B cell (primary cell): ENCODE measurements at regions not wholly inside any gene's neighbourhood (a gene's known extent, or its start where the extent isn't known, plus 50 kb on each side); places are given as distances from the start of the nearest gene placed in this dataset.

Experiments used
- CTCF ChIP-seq: fragments of 200-600 bp; IDR thresholded peaks from one replicate; pipeline ENCODE4 v1.8.0; 2022; ENCODE audit warnings: antibody characterized with exemption, mild to moderate bottlenecking
- EZH2 ChIP-seq: IDR thresholded peaks from 2 replicates; pipeline ENCODE4 v1.6.1; 2012; ENCODE audit warnings: borderline replicate concordance, low read depth, mild to moderate bottlenecking, moderate library complexity, low read length; ENCODE audit not compliant: insufficient read depth, poor library complexity, severe bottlenecking

DNA sequence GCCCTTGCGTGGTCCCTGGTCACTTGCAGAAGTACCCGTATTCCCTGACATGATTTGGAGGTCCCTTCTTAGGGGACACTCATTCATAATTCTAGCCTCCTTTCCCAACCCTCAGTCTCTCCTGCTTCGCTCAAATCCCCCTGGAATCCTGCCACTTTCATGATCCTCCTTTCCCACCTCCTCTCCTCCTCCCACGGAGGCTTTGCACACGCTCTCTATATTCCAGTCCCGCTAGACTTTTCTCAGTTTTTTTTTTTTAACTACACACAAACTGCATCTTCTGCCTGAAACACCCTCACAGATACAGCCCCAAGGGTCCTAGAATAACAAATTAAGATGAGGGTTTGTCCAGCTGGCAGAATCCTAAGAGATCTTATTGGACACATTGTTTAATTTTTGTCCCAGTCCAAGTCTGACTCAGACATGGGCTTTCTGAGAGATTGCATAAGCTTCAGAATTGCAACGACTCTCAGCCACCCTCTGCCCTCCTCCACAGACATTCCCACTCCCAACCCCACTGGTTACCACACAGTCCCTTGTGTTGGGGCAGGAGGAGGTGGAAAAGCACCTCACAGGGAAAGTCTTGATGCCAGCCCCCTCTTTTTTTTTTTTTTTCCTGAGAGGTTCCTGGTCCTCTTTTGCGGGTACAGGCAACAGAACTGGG, 739.5 kb upstream of the EEF2KMT start:
- TF ChIP-seq CTCF (no peak), EZH2 (no peak)
